Cardiac fibroblast (primary cell): ENCODE measurements at regions not wholly inside any gene's neighbourhood (a gene's known extent, or its start where the extent isn't known, plus 50 kb on each side); places are given as distances from the start of the nearest gene placed in this dataset.

Experiments used
- DNase-seq, 2 donors: peaks; one replicate each; pipeline versions ENCODE4 v3.0.0 to v3.0.0-alpha.2; 2010; ENCODE audit warnings: low read depth in 2 of 2
- H3K4me3 ChIP-seq, 2 donors: replicated peaks in 1 of 2; 1 replicate in 1 of 2; 2 replicates in 1 of 2; pipeline ENCODE4 v1.5.1; 2011; ENCODE audit warnings: low read depth in 2 of 2, low read length in 2 of 2, mild to moderate bottlenecking in 2 of 2, moderate library complexity in 1 of 2
- TF ChIP-seq, protein P1 (sequence below): IDR thresholded peaks from one replicate; pipeline ENCODE4 v1.5.1; 2011; ENCODE audit warnings: low read depth, mild to moderate bottlenecking, low read length, inconsistent platforms

DNA sequence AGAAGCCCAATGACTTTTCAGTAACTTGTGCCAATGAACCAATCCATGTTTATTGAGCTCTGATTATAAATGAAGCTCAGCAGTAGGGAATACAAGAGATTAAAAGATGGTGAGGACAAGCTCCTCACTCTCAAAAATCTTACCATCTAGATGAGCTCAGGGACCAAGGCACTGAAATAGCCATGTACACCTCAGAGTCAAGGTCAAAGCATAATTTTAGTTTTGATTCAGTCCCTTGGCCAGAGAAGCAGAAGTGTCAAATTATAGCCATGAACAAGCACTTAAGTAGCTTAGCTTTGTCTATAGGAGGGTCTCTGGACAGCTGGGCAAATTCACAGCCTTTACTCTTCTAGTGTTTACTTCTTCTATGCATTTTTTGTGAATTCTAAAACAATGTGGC, 131.0 kb upstream of the DTNBP1 start:
- DNase-seq: no peak
- TF ChIP-seq, protein P1, sequence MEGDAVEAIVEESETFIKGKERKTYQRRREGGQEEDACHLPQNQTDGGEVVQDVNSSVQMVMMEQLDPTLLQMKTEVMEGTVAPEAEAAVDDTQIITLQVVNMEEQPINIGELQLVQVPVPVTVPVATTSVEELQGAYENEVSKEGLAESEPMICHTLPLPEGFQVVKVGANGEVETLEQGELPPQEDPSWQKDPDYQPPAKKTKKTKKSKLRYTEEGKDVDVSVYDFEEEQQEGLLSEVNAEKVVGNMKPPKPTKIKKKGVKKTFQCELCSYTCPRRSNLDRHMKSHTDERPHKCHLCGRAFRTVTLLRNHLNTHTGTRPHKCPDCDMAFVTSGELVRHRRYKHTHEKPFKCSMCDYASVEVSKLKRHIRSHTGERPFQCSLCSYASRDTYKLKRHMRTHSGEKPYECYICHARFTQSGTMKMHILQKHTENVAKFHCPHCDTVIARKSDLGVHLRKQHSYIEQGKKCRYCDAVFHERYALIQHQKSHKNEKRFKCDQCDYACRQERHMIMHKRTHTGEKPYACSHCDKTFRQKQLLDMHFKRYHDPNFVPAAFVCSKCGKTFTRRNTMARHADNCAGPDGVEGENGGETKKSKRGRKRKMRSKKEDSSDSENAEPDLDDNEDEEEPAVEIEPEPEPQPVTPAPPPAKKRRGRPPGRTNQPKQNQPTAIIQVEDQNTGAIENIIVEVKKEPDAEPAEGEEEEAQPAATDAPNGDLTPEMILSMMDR: no peak
- no peak overlapping the region for H3K4me3 ChIP-seq

DNA sequence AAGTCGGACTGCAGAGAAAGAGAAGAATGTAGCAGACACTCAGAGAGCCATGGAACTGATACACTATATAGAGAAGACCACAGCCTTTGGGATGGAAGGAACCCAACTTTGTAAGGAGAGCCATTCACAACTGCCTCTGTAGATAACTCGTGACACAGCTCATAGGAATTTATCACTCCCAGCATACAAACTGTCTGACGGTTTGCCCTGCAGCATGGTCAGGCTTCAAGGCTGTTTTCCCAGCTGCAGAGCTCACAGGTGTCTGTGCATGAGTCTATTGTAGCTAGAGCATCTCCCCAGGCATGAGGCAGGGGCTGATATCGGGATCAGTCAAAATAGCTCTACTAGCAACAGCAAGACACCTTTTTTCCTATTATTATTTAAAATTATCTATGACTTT, 130.5 kb upstream of the DTNBP1 start:
- no peak overlapping the region for H3K4me3 ChIP-seq
- TF ChIP-seq, protein P1: no peak
- DNase-seq: peak in 1 of 2 donors; percentile 58

DNA sequence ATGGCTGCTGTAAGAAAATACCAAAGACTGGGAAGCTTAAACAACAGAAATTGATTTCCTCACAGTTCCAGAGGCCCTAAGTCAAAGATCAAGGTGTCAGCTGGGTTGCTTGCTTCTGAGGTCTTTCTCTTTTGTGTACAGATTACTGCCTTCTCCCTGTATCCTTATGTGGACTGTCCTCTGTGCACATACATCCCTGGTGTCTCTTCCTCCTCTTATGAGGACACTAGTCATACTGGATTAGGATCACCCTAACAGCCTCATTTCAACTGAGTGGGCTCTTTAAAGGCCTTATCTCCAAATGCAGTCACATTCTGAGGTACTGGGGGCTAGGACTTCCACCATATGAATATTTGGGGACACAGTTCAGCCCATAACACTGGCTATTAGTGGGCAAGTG, 130.0 kb upstream of the DTNBP1 start:
- no peak overlapping the region for H3K4me3 ChIP-seq
- no peak for DNase-seq
- TF ChIP-seq, protein P1: no peak

DNA sequence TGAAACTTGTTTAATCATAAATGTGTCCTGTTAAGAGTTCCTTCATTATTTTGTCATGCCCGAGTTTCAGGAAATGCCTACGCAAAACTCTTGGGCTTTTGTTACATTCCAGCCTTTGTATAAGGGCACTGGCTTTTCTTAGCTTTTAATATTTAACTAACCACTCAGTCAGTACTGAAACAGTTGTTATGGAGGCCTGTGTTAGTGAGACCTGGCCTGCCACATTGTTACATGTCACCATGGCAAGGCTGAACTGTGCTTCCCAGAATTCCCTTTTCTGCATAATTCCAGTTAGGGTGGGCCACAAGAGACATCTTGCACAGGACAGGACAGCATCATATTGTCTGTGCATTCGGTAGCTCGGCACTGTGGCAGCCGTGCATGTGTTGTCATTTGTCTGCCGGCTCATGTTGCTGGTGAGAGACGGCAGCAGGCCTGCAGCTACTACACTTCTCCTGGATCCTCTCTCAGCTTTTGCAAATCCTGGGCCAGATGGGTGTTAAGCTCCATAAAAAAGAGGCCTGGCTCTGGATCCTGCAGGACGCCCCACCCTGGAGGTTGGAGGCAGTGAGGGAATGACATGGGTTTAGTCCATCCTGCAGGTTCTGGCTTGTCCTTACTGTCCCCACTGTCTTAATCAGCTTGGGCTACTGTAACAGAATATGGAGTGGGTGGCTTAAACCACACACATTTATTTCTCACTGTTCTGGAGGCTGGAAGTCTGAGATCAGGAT, 128.8 kb upstream of the DTNBP1 start:
- no peak overlapping the region for H3K4me3 ChIP-seq
- peak in 1 of 2 donors; percentile 2 for DNase-seq
- TF ChIP-seq, protein P1: no peak

DNA sequence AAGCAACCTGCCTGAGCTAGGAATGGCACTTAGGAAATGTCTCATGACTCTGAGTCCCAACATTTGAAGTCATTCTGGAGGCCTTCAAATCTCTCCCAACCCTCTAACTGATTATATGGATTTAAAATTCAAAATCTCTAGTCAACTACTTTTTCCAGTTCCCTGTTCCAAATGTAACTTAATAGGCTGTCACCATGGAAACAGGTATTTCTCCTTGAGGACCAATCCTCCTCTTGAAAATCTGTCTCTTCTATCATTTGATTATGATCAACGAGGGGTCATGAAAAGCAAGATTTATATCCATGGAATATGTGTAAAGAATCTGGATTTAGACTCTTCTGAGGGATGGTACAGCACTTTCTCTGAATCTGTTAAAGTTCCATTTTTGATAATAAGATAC, 127.3 kb upstream of the DTNBP1 start:
- no peak for DNase-seq

DNA sequence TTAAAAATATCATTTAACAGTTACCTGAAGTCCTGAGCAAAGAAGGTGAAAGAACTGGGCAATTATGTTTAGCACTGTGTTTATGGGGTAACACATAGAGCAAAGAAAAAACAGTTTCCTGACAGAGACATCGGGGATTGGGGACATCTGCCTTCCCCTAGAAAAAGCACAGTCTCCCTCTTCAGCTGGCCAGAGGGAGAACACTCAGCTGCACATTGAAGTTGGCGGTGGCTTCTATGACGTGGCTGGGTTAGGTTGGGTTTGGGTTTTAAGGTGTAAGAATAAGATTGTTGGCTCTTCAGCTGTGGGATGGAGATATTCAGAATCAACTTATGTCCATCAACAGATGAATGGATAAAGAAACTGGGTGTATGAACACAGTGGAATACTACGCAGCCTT, 124.0 kb upstream of the DTNBP1 start:
- TF ChIP-seq, protein P1: no peak
- DNase-seq: no peak
- H3K4me3 ChIP-seq: no peak overlapping the region

More for the DNA sequence above, 127.3 kb upstream of the DTNBP1 start:
- no peak overlapping the region for H3K4me3 ChIP-seq
- TF ChIP-seq, protein P1: no peak

DNA sequence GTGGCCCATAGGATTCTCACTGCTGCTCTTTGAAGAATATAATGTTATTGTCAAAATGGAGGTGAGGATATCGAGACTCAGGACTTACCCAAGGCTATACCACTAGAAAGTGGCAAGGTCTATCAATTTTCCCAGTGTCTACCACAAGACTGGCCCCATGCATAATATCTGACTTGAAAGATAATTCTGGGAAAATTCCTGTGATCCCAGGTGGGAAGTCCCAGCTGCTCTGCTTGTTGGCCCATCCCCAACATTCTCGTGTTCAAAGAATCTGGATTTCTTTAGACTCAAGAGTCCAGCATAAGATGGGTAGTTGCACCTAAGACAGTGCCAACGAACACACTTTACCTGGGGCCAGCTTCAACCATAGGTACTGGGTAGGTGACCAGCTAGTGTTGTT, 120.7 kb upstream of the DTNBP1 start:
- no peak for DNase-seq
- no peak overlapping the region for H3K4me3 ChIP-seq
- TF ChIP-seq, protein P1: no peak
